SIG-M5 treated with dmso at 0.1 percent for 504 hours (cell line): ENCODE measurements at regions not wholly inside any gene's neighbourhood (a gene's known extent, or its start where the extent isn't known, plus 50 kb on each side); places are given as distances from the start of the nearest gene placed in this dataset.

Experiments
- DNase-seq: peaks from one replicate; lab custom pipeline; 2025; ENCODE audit not compliant: unreplicated experiment; lab: John Stamatoyannopoulos, UW

- no peak for DNase-seq
Measured at GRCh38 chr1:83773059-83773458, 225.9 kb downstream of the TTLL7 start.

GRCh38 chr1:83770319-83770661 lies 228.6 kb downstream of the TTLL7 start:
- DNase-seq: no peak

- DNase-seq: no peak
Measured at GRCh38 chr1:83769594-83770318, 229.2 kb downstream of the TTLL7 start.

- no peak for DNase-seq
Measured at GRCh38 chr1:83769072-83769471, 229.9 kb downstream of the TTLL7 start.

- no peak for DNase-seq
Measured at GRCh38 chr1:83766241-83766691, 232.7 kb downstream of the TTLL7 start.

- DNase-seq: no peak
Measured at GRCh38 chr1:83765125-83765524, 233.8 kb downstream of the TTLL7 start.

GRCh38 chr1:83764209-83764608 lies 234.7 kb downstream of the TTLL7 start:
- no peak for DNase-seq

- no peak for DNase-seq
Measured at GRCh38 chr1:83763361-83764095, 235.4 kb downstream of the TTLL7 start.

- no peak for DNase-seq
Measured at GRCh38 chr1:83762416-83762815, 236.5 kb downstream of the TTLL7 start.

- DNase-seq: no peak
Measured at GRCh38 chr1:83762039-83762365, 236.9 kb downstream of the TTLL7 start.

- DNase-seq: no peak
Measured at GRCh38 chr1:83761167-83762038, 237.5 kb downstream of the TTLL7 start.

- DNase-seq: no peak
Measured at GRCh38 chr1:83760226-83761021, 238.5 kb downstream of the TTLL7 start.

GRCh38 chr1:83756984-83757717 lies 241.8 kb downstream of the TTLL7 start:
- no peak for DNase-seq

GRCh38 chr1:83751602-83752001 lies 247.3 kb downstream of the TTLL7 start:
- DNase-seq: no peak

- no peak for DNase-seq
Measured at GRCh38 chr1:83750201-83750600, 248.7 kb downstream of the TTLL7 start.

GRCh38 chr1:83747853-83748482 lies 251.0 kb downstream of the TTLL7 start:
- no peak for DNase-seq

GRCh38 chr1:83746234-83746633 lies 252.7 kb downstream of the TTLL7 start:
- DNase-seq: no peak

- no peak for DNase-seq
Measured at GRCh38 chr1:83742446-83742845, 256.5 kb downstream of the TTLL7 start.

GRCh38 chr1:83741770-83742169 lies 257.2 kb downstream of the TTLL7 start:
- DNase-seq: no peak

GRCh38 chr1:83741348-83741747 lies 257.6 kb downstream of the TTLL7 start:
- no peak for DNase-seq
